GM19043 (cell line): ENCODE measurements at regions not wholly inside any gene's neighbourhood (a gene's known extent, or its start where the extent isn't known, plus 50 kb on each side); places are given as distances from the start of the nearest gene placed in this dataset.
"Not testable (repeated sequence)": the region's sequence is repeated elsewhere in the genome, so short reads cannot be mapped to it uniquely, and the experiment has no call there.

ENCODE experiments used
- ATAC-seq: cut with Tn5 transposase; IDR thresholded peaks from one replicate; pipeline ENCODE4 v1.9.1; 2021; ENCODE audit warnings: low read depth; ENCODE audit not compliant: unreplicated experiment

- not testable (repeated sequence) for ATAC-seq
Observed at GRCh38 chr14:105892453-105893441, 366.4 kb downstream of the TMEM121 start.

- ATAC-seq, result not testable (repeated sequence)
Observed at GRCh38 chr14:105893686-105894085, 367.3 kb downstream of the TMEM121 start.

DNA sequence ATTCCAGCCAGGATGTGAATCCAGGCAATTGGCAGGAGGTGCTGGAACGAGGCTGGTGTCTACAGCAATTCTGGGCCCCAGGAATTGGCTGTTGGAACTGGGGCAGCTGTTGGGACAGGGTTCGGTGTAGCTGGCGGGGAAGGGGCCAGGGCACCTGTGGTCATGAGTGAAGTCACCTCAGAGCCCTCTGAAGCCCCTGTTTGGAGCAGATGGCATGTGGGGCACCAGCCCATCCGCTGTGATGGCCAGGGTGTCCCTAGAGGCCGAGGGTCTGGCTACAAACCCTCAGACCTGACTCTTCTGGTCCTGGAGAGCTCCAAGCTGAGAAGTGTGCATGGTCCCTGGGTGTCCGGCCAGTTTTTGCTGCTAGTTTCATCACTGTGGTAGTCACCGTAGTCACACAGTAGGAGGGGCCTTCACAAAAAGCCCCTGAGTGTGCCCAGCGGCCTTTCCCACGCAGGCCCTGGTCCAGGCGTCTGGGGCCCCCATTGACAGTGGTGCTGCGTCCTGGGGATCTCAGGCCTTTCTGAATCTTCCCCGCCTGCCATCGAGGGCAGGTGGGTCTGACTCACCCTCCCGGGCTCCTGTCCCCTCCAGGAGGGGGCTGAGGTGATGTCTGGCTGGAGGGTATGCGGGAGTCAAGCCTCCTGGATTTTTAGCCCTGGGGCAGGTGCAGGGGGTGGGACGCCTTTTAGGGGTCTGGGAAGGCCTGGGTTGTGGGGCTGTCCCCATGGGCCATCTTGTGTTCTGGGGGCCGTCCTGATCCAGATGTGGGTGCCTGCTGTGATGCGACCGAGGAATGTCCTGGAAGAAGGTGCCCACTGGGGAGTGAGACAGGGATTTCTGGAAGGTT lies 368.0 kb downstream of the TMEM121 start:
- no peak for ATAC-seq

GRCh38 chr14:105894978-105895881 lies 368.8 kb downstream of the TMEM121 start:
- no peak for ATAC-seq

DNA sequence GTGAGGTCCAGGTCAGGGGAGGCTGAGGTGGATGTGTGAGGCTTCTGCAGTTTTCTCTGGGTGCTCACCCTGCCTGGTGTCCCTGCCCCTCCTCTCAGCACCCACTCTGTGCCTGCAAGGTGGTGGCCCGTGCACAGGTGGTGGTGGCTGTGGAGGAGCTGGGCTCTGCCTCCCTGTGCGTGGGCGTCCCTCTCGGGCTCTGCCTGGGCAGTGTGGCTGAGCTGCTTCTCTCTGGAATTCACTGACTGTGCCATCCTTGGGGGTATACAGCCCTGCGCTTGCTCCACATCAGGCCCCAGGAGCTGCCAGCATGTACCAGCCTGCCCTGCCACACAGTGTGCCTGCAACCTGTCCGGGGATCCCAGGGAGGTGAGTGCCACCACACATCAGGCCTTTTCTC lies 369.8 kb downstream of the TMEM121 start:
- not testable (repeated sequence) for ATAC-seq

DNA sequence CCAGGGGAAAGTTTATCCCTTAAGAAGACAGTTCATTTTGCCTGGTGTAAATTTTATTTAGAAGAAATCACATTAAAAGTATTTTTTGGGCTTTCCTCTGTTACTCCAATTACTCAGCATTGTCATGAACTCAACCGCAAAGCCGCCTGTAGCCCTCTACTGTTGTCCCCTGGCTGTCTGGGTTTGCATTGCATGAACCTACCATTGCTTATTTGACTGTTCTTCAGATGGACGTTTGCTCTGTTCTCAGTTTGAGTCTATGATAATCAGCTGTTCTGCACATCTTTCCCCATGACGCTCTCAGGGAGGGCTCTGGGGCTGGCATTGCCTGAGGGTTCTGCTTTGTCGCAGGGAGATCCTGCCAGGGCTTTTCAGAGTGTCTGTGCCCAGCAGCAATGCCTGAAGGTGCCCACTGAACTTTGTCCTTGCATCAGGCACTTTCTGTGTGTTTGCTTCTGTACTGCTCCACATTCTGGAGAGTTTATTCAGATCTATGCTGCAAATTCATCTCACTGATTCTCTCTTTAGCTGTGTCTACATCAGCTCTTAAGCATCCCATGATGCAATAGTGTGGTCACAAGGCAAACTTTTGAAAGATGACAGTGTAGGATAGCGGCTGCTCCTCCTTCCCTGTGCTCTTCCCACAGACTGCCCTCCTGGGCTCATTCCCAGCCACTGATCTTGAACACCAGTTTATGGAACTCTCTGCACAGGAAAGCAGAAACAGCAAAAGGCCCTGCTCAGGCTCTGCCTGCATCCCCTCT lies 370.8 kb downstream of the TMEM121 start:
- ATAC-seq, result not testable (repeated sequence)

DNA sequence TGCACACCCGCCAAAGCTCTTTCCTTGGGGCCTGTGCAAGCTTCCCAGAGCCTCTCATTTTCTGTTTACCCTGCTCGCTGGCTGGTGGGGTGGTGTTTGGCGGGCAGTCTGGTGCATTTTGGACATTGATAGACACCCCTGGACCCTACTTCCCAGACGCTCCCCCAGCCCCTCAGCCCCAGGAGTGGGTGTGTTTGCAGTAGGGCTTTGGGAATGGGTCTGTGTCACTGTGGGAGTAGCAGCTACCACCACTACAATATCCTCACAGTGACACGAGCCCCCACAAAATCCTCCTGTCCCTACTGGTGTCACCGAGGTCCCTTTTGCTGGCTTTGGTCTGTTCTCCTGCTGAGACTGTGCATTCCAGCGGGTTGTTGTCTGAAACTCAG lies 371.3 kb downstream of the TMEM121 start:
- no peak for ATAC-seq

DNA sequence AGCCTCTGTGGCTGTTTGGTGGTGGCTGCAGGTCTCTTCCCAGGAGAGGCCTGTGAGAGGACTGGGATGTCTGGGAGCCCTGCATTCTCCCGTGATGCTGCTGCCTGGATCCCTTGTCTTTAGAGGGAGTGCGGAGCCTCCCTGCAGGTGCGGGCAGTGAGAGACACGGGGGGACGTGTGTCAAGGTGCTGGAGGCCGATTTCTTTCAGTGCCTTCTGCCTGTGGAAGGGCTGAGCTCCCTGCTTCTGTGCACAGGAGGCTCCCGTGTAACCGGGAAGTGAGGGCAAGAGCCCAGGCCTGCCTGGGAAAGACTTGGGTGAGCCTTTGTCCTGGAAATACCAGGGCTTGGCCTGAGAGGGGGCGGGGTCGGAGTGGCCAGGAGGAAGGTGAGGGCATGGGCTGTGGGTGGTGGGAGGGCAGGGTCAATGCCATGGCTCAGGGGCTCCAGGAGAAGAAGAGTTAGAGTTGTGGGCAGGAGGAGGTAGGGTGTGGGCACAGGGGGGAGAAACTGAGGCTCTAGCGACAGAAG lies 372.2 kb downstream of the TMEM121 start:
- ATAC-seq, result no peak

DNA sequence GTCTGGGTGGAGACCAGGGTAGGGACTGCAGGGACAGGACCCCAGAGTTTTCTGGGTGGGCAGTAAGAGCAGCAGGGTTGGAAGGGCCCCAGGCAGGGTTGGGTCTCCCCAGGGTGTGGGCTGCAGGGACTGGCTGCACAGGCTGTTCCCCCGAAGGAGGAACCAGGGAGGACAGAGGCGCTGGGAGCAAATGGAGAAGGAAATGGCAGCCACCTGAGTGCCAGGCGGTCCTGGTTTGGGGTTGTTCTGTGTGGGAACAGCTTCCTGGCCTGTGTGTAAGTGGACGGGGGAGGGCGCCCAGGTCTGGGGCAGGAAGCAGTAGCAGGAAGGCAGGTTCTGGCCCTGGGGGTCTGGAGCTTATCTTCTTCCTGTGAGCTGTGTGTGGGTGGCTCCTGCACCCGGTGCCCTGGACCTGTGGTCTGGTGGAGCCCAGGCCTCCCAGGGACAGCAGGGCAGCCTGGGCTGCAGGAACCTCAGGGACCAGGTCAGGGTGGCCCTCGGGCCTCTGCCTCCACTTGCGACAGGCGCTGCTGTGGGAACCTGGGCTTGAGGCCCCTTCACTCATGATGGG lies 372.8 kb downstream of the TMEM121 start:
- no peak for ATAC-seq

DNA sequence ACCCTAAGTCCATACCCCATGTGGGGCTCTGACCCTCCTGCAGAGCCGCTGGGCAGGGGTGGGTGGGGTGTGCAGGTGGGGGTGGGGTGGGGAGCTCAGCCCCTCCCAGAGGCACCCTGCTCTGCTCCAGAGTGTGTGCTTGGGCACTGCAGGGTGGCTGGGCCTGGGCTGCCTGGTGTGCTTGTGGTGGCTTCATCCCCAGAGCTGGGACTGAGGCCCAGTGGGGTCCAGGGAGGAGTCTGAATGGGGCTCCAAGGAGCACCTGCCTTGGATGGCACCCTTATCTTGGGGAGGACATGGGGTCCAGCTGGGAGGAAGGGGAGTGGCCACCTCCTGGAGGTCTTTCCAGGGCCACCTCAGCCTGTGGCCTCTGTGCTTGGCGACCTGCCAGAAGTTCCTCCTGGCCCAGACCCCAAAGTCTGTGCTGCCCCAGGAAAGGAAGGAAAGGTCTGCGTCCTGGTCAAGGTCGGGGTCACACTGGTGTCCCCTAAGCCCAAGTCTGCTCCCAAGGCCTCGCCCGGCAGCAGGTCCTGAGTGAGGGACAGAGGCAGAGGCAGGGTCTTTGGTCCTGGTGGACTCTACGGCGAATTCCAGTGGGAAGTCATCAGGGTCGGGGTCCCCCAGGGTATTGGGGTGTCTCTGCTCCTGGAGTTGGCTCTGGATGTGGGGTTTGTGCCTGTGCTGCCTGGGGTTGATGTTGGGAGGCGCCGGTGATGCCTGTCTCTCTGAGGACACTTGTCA lies 373.4 kb downstream of the TMEM121 start:
- ATAC-seq, result no peak

GRCh38 chr14:105900398-105901160 lies 374.2 kb downstream of the TMEM121 start:
- ATAC-seq, result no peak

- ATAC-seq, result no peak
Observed at GRCh38 chr14:105901226-105901625, 374.8 kb downstream of the TMEM121 start.

- ATAC-seq, result no peak
Observed at GRCh38 chr14:105902131-105902898, 375.9 kb downstream of the TMEM121 start.

DNA sequence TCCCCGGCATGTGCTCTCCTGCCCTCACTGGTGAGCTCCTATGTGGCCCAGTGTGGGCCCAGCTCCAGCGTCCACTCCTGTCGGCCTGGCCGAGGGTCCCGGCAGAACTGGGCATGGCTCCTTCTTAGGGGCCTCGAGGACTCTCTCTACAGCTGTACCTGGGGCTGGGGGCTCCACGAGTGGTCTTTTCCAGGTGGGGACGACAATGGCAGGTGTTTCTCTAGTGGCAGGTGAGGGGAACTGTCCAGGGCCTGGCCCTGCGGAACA lies 376.4 kb downstream of the TMEM121 start:
- not testable (repeated sequence) for ATAC-seq

DNA sequence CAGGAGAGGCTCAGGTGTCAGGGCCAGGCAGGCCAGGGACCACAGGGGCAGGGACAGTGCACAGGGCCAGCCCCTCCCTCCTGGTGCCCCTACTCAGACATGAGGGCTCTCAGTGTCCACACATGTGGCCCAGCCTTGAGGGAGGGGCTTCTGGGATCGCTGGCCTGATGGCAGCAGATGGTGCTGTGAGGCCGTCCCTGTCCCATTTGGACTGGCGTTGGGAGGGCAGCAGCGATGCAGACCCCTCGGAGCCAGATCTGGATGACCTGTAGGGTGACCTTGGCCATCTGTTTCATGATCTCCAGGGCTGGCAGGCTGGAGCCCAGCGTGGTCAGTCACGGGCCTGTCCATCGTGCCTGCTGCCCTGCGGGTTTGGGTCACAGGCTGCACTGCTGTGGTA lies 377.6 kb downstream of the TMEM121 start:
- ATAC-seq, result no peak

DNA sequence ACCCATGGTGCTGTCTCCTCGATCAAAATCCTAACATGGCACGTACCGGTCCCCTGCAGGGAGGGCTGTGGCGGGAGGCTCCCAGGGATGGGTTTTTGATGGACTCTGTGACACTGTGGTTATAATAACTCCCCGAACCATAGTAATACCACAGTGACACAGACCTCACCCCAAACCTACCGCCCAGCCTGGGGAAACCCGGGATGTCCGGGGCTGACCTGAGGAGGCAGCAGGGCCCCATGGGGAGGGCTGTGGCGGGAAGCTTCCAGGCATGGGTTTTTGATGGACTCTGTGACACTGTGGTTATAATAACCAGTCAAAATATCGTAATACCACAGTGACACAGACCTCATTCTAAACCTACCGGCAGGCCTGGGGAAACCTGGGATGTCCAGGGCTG lies 378.0 kb downstream of the TMEM121 start:
- ATAC-seq, result no peak

GRCh38 chr14:105905456-105905855 lies 379.1 kb downstream of the TMEM121 start:
- ATAC-seq, result no peak
